Lower lobe of right lung (tissue), 2 donors: ENCODE measurements at regions not wholly inside any gene's neighbourhood (a gene's known extent, or its start where the extent isn't known, plus 50 kb on each side); places are given as distances from the start of the nearest gene placed in this dataset.

Source experiments
- ATAC-seq, 2 donors: fragments of 200-7000 bp; cut with Tn5 transposase; one replicate each; pipeline ENCODE4 v1.9.1; 2020 to 2022; ENCODE audit warnings: mild to moderate bottlenecking in 2 of 2, moderate library complexity in 2 of 2
- DNase-seq: peaks from one replicate; pipeline ENCODE4 v3.0.0-alpha.2; 2020
- H3K27ac ChIP-seq: fragments of 200-600 bp; one replicate; pipeline ENCODE4 v1.8.0; 2022
- H3K27me3 ChIP-seq: fragments of 200-600 bp; one replicate; pipeline ENCODE4 v1.8.0; 2022; ENCODE audit warnings: low read depth
- H3K36me3 ChIP-seq: fragments of 200-600 bp; one replicate; pipeline ENCODE4 v1.8.0; 2022; ENCODE audit warnings: mild to moderate bottlenecking
- H3K4me1 ChIP-seq: fragments of 200-600 bp; one replicate; pipeline ENCODE4 v1.8.0; 2022
- H3K4me3 ChIP-seq: fragments of 200-600 bp; one replicate; pipeline ENCODE4 v1.8.0; 2022; ENCODE audit warnings: mild to moderate bottlenecking
- H3K9me3 ChIP-seq: fragments of 200-600 bp; one replicate; pipeline ENCODE4 v1.8.0; 2022
- CTCF ChIP-seq: fragments of 200-600 bp; IDR thresholded peaks from one replicate; pipeline ENCODE4 v1.8.0; 2022; ENCODE audit warnings: antibody characterized with exemption, mild to moderate bottlenecking
- intact Hi-C: fragments of 100-400 bp; cut with DNase I; formaldehyde crosslinking; loops from one replicate; pipeline ENCODE4 v1.11.0; 2022
- donor health status: DM: no; HTN: yes; CAD: no; lungs with severe emphysema.

DNA sequence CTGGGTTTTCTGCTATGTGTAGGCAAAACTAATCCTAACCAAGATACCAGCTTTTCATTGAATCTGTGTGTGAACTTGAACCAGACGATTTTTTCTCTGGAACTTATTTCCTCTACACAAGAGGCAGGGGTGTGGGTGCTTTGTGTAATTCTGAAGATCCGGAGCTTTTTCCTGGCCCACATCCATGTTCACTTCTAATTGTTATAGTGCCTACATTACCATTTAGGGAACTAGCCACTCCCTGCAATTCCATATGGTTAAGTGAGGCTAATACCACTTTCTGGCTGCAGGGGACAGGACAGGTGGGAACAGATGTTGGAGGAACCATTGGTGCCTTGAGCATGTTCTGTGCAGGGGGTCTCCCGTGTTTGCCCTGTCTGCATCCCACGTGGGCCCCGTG, 83.4 kb upstream of the FMN2 start:
- H3K4me1 ChIP-seq, result no peaks in the 10 kb centered on the region
- H3K27me3 ChIP-seq, result no peaks in the 10 kb centered on the region
- H3K27ac ChIP-seq, result no peak overlapping the region
- no peaks in the 10 kb centered on the region for H3K36me3 ChIP-seq
- TF ChIP-seq CTCF, result no peak
- ATAC-seq (no peak), DNase-seq (no peak)
- H3K9me3 ChIP-seq, result no peaks in the 10 kb centered on the region
- no peak overlapping the region for H3K4me3 ChIP-seq
- intact Hi-C loops, result no loop called here

DNA sequence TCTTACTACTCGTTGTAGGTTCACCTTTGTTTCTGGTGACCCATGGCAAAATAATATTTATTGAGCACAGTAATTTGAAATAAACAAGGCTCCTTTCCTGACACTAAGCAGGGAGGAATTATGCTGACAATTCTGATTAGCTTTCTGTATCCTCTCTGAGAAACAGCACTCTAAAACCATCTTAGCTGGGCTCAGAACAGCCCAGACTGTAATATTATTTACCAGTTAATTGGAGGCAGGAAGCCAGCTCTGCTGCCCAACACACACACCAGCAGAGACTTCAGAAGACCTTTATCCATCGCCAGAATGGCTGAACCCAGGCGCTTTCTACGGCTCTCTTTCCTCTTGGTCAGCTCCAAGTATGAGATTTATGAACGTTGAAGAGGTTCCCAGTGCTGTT, 77.6 kb upstream of the FMN2 start:
- no peak for DNase-seq
- H3K27ac ChIP-seq, result no peak overlapping the region
- no peak for TF ChIP-seq CTCF
- no peaks in the 10 kb centered on the region for H3K9me3 ChIP-seq
- ATAC-seq, result no peak
- intact Hi-C loops, result no loop called here
- no peaks in the 10 kb centered on the region for H3K4me1 ChIP-seq
- H3K27me3 ChIP-seq, result no peaks in the 10 kb centered on the region
- no peaks in the 10 kb centered on the region for H3K36me3 ChIP-seq
- H3K4me3 ChIP-seq, result no peak overlapping the region

- ATAC-seq (no peak), DNase-seq (no peak)
- no peaks in the 10 kb centered on the region for H3K27me3 ChIP-seq
- intact Hi-C loops, result no loop called here
- H3K4me1 ChIP-seq, result no peaks in the 10 kb centered on the region
- TF ChIP-seq CTCF, result no peak
- no peak overlapping the region for H3K27ac ChIP-seq
- no peak overlapping the region for H3K4me3 ChIP-seq
- no peaks in the 10 kb centered on the region for H3K9me3 ChIP-seq
- H3K36me3 ChIP-seq, result no peaks in the 10 kb centered on the region
Observed at GRCh38 chr1:240018617-240019016, 73.1 kb upstream of the FMN2 start.

DNA sequence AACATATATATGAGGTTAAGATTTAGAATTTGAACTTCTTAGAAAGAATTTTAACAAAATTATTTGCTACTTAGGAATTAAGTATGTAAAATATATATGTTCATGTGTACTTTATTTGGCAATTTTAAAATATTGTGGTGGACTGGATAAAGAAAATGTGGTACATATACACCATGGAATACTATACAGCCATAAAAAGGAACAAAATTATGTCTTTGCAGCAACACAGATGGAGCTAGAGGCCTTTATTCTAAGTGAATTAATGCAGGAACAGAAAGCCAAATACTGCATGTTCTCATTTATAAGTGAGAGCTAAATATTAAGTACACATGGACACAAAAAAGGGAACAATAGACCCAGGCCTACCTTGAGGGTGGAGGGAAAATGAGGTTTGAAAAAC, 72.2 kb upstream of the FMN2 start:
- Histone ChIP-seq H3K4me3 (no peak overlapping the region), H3K4me1 (no peaks in the 10 kb centered on the region), H3K36me3 (no peaks in the 10 kb centered on the region), H3K9me3 (no peaks in the 10 kb centered on the region), H3K27ac (no peak overlapping the region), H3K27me3 (no peaks in the 10 kb centered on the region)
- no peak for TF ChIP-seq CTCF
- ATAC-seq (no peak), DNase-seq (no peak)
- intact Hi-C loops, result no loop called here

DNA sequence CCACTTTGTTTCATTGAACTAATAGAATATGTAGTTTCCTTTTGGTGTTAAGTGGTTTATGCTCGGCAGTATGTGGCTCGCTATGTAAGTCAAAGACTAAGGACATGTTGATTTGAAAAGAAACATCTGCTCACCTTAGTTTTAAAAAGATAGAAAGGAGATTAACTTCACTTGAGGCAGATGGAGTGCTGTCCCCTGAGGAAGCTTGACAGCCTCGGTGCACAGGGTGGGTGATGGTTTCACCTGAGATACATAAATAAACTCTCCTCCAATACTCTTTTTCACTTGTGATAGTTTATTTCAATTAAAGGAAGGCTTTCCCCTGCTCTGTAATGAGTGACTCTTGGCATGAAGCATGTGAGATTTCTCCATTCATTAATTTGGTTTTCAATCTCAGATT, 70.8 kb upstream of the FMN2 start:
- no peak overlapping the region for H3K27ac ChIP-seq
- intact Hi-C loops, result no loop called here
- no peak for TF ChIP-seq CTCF
- H3K27me3 ChIP-seq, result no peaks in the 10 kb centered on the region
- H3K9me3 ChIP-seq, result no peaks in the 10 kb centered on the region
- no peak overlapping the region for H3K4me3 ChIP-seq
- ATAC-seq (no peak), DNase-seq (no peak)
- H3K36me3 ChIP-seq, result no peaks in the 10 kb centered on the region
- no peaks in the 10 kb centered on the region for H3K4me1 ChIP-seq

- Histone ChIP-seq H3K27me3 (no peaks in the 10 kb centered on the region), H3K36me3 (no peaks in the 10 kb centered on the region), H3K27ac (no peak overlapping the region), H3K9me3 (no peaks in the 10 kb centered on the region), H3K4me3 (no peak overlapping the region), H3K4me1 (no peaks in the 10 kb centered on the region)
- no peak for TF ChIP-seq CTCF
- no peak for ATAC-seq
- no peak for DNase-seq
- intact Hi-C loops, result no loop called here
Observed at GRCh38 chr1:240021709-240022108, 70.0 kb upstream of the FMN2 start.
